Testis (tissue), 2 donors: ENCODE measurements at regions not wholly inside any gene's neighbourhood (a gene's known extent, or its start where the extent isn't known, plus 50 kb on each side); places are given as distances from the start of the nearest gene placed in this dataset.

ENCODE experiments used
- CTCF ChIP-seq, 3 experiments: fragments of 450-650 bp in 2 of 3; fragments of 200-600 bp in 1 of 3; sonication (generic) in 1 of 3; IDR thresholded peaks; one replicate each; pipeline ENCODE4 v1.5.1; 2016 to 2019; ENCODE audit warnings: antibody characterized with exemption in 3 of 3, mild to moderate bottlenecking in 2 of 3, moderate library complexity in 1 of 3
- POLR2A ChIP-seq: fragments of 450-650 bp; IDR thresholded peaks from one replicate; pipeline ENCODE4 v1.6.1; 2017; ENCODE audit warnings: antibody characterized with exemption, mild to moderate bottlenecking, moderate library complexity

- TF ChIP-seq CTCF (IDR thresholded peaks at IDR 0.05): no peak
- TF ChIP-seq POLR2A: no peak
These were observed 355.4 kb upstream of the PDE4D start for GRCh38 chr5:60248901-60249300.
